ENCODE measurements at regions not wholly inside any gene's neighbourhood (a gene's known extent, or its start where the extent isn't known, plus 50 kb on each side); places are given as distances from the start of the nearest gene placed in this dataset.

- TF ChIP-seq CTCF (IDR thresholded peaks at IDR 0.05) (no peak), POLR2A (IDR thresholded peaks at IDR 0.05) (no peak)
Observed at GRCh38 chr3:106512846-106513245, 644.0 kb upstream of the CBLB start.

Data from body of pancreas (tissue), 4 donors.